HuH-7 (cell line): ENCODE measurements at regions not wholly inside any gene's neighbourhood (a gene's known extent, or its start where the extent isn't known, plus 50 kb on each side); places are given as distances from the start of the nearest gene placed in this dataset.
A peak's percentile ranks its signal among the peaks of the same experiment; 100 is the strongest.
"Not testable (repeated sequence)": the region's sequence is repeated elsewhere in the genome, so short reads cannot be mapped to it uniquely, and the experiment has no call there.

ENCODE experiments used
- DNase-seq: peaks from one replicate; pipeline ENCODE4 v3.0.0; 2011; ENCODE audit warnings: low spot score

DNA sequence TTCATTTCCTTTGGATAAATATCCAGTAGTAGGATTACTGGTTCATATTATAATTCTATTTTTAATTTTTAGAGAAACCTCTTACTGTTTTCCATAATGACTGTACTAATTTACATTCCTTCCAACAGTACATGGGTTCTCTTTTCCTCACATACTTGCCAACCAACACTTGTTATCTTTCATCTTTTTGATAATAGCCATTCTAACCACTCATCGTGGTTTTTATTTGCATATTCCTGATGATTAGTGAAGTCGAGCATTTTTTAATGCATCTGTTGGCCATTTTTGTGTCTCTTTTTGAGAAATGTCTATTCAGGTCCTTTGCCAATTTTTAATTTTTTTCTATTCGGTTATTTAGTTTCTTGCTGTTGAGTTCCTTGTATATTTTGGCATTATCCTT is 457.7 kb upstream of the PDE3A start:
- DNase-seq = no peak

DNA sequence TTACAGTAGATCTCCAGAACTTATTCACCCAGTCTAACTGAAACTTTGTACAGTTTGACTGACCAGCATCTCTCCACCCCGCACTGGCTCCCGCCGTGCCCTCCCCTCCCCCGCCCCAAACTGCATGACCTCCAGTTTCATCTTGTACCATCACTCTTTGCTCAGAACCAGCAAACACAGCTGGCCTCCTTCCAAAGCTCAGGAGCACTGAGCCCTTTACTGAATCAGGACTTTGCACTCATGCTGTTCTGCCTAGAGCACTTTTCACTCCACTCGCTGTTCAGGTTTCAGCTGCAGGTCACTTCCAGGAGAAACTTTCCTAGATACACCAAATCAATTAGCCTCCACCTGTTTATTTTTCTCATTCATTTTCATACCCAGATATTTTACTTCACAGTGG is 455.3 kb upstream of the PDE3A start:
- peak; percentile 25 for DNase-seq

DNA sequence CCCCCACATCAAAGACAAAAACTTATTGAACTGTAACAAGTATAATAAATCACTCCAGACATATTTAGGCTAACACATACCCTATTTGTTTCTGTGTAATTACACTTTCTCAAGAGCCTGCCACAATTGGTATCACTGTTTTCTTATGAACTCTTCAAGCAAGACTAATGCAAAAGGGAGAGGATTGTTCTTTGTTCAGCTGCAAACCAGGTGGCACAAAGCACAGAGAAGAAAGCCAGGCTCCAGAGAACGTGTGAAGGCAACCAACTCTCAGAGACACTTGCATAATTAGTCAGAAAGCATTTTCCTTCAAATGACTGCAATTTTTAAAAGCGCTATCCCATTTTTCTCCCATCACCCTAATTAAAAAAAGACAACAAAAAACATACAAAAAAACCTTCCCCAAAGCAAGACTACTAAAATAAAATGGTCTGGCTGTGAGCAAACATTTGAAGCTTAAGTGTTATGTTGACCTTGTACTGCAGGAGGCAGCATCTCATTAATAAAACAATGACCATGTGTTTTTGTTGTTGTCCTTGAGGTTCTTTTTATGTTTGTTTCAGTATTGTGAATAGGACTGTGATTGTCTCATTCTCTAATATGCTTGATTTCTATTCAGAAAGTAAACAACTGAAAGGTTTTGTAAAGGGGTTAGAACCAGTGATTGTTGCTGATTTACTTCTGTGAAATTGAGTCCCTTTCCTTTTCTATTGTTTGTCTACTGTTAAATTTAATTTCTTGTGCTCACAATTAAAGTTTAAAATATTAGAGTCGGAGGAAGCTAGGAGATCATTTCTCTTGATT is 452.7 kb upstream of the PDE3A start:
- no peak for DNase-seq

DNA sequence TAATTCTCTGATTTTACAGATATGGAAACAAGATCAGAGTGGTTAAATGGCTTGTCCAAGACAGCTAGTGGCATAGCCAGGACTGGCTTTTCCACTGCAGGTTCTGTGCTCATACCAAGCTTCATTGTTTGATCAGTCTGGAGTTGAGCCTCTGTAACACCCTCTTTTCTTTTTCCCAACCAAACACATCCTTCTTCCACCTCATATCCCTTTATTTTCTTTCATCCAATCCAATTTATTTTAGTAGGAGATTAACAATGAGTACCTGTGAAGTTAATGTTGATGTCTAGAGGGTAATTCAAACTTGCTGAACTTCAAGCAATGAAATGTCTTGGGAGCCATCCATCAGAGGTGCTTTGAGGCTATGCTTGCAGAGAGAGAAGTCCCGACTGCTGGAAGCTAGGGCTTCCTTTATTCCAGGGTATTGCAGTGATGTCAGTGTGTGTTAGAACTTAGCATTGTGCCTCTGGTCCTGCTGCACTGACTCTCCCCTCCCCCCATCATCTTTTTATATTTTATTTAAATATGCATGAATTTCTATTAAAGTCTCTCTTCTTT is 452.1 kb upstream of the PDE3A start:
- DNase-seq = no peak

DNA sequence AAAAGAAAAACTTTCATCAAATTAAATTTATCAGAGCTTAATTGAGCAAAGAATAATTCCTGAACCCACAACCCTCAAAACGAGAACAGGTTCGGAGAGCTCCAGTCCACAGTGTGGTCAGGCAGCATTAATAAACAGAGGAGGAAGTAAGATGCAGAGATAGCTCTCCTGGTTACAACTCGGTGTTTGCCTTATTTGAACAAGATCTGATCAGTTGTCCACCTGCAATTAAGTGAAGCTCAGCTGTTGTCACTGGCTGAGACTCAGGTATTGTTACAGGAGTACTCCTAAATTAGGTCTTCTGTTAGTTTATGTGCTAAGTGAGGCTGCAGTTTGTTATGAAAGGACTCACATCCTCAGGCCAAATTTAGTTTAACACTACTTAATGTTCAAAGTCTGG is 451.4 kb upstream of the PDE3A start:
- no peak for DNase-seq

DNA sequence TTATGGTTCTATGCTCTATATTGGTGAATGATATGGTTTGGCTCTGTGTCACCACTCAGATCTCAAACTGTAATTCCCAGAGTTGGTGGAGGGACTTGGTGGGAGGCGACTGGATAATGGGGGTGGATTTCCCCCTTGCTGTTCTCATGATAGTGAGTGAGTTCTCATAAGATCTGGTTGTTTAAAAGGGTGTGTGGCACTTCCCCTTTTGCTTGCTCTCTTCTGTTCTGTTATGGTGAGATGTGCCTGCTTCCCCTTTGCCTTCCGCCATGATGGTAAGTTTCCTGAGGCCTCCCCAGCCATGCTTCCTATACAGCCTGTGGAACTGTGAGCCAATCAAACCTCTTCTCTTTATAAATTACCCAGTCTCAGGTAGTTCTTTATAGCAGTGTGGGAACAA is 446.6 kb upstream of the PDE3A start:
- not testable (repeated sequence) for DNase-seq

DNA sequence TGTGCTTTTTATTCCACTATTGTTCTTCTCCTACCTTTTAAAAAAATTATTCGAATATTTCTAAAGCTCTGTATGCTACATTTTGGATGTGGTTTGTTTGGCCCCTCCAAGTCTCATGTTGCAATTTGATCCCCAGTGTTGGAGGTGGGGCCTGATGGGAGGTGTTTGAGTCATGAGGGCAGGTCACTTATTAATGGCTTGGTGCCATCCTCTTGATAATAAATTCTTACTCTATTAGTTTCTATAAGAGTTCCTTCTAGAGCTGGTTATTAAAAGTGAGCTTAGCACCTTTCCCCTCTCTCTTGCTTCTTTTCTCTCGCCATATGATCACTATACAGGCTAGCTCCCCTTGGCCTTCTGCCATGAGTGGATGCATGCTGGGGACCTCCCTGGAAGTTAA is 445.6 kb upstream of the PDE3A start:
- DNase-seq = no peak

DNA sequence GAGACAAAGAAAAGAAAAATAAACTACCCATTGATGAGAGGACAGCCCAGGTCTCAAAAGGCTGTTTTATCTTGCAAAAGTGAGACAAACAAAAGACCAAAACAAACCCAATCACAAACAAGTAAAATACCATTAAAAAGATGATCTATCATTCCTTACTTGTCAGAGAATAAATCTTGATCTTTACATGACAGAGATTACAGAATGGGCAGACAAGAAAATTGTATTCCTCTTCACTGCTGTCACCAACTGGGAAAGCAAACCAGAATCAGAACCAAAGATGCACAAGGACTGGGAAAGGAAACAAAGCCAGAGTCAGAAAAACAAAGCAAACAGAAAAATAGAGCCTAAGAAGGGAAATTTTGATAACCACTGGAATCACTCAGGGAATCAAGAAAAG is 444.0 kb upstream of the PDE3A start:
- no peak for DNase-seq

DNA sequence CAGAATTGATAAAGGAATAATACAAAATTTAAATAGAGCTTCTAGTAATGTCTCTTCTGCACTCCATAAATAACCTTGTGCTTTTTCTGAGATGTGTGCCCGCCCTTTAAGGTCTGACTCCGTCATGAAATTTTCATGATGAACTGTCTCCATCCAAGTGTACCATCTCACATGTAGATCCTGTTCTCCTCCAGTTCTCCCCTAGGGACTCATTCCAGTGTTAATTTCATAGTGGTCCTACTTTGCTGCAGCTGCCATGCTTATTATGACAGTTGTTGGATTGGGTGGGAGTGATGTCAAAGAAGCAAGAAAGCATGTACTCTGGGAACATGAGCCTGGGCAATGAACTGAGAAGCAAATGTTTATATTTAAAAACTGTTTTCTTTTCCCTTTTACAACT is 442.5 kb upstream of the PDE3A start:
- no peak for DNase-seq

DNA sequence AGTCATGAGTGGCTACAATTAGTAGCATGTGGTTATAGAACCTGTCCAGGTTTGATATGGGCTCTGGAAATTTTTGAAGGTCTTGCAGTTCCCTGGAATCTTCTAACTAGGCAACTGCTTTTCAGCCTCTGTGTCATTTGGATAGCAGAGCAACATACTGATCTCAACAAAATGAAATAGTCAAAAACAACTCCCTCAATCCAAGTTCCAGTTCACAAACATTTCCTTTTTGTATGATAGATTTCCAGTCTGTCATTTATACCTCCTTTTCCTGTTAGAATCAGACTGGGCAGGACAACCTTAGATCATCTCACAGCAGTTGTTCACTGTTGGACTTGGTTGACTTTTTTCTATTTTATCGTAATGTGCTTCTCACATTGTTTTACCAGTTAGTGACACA is 442.1 kb upstream of the PDE3A start:
- no peak for DNase-seq

DNA sequence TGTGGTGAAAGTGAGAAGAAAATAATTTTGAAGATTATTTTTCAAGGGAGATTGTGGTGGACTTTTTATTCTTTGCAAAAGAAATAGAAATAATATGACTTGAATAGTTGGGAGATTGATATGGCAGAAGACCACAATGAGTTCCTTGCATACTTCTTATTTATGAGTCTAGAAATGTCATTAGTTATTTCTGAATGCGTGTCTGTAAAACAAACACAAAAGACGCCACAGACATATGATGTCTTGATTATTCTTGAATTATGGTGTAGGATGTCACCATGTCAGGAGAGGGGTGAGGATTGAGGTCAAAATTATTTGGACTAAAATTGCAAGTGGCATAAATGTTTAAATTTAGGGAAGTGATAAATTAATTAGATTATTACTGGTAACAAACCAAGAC is 440.7 kb upstream of the PDE3A start:
- DNase-seq = no peak

DNA sequence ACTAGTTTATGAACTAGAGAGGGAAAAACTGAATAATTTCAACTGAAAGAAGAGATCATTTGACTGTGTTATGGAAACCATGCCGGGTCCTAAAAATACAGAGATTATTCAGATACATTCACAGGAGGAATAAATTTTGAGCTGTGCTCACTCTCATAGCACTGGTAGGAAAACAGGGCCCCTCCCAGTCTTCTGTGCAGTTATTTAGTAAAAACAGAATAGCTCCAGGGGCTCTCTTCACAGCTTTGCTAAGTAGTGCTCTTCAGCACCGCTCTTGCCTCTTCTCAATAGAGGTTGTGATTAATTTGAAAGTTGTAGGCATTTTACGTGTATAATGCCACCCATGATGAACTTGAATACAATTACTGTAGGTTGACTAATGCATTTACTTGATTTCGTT is 435.9 kb upstream of the PDE3A start:
- no peak for DNase-seq

DNA sequence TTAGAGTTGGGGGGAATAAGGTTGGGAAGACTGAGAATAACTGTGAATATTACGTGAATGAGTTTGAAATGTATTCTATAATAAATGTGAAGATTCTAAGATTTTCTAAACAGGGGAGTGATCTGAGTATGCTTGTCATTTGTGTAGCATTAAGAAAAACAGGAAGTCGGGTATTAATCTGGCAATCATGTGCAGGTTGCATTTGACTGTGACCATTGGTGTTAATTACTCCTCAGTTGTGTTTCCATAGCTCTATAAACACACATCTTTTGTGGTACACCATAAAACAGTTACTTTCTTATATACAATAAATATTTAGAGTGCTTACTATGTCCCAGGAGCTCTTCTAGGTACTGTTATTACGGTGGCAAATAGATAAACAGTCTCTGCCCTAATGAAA is 434.4 kb upstream of the PDE3A start:
- DNase-seq = no peak

DNA sequence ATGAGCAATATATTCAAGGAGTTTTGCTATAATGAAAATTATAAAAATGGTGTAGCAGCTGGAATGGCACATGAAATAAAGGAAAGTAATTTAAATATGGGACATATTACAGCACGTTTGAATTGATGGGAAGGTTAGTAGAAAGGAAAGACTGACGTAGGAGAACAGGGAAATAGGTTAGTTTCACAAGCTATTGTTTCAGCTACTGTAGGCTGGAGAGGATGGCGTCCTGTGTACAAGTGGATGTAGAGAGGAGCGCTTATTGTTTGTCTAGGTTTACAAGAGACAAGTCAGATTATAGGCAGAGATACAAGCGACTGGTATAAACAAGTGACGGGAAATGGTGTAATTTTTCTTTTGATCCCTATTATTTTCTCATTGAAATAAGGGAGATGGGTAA is 431.2 kb upstream of the PDE3A start:
- DNase-seq = no peak

DNA sequence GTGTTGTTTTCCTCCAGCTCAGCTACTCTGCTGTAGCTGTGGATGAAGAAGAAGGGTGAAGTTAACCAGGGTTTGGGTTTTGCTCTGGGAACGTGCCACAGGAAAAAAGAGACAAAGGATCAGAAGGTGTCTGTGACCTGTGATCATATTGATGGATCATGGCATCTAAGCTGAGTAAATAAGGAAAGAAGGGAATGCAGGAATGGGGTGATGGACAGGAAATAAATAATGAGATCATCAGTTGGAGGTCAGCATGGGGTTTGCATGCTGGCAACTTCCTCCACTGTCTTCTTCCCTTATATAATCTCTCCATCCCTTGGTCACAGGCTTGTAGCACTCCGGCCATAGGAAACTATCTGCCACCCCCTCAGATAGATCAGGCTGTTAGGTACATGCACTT is 430.3 kb upstream of the PDE3A start:
- DNase-seq = no peak

DNA sequence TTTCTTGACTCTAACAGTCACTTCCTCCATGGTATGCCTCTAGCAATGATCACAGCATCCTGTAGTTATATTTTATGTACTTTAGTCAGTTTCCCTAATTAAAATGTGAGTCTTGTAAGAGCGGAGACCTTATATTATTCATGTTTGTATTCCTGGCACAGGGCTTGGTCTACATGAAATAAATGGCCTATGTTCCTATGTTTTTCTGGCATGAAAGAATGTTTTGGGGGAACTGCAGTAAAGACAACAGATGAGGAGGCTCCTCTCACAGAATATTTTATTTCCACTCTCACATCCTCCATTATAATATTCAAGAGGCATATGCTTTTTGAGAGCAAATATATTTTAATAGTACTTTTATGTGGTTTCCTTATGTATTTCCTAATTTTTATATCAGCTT is 429.8 kb upstream of the PDE3A start:
- DNase-seq = no peak

DNA sequence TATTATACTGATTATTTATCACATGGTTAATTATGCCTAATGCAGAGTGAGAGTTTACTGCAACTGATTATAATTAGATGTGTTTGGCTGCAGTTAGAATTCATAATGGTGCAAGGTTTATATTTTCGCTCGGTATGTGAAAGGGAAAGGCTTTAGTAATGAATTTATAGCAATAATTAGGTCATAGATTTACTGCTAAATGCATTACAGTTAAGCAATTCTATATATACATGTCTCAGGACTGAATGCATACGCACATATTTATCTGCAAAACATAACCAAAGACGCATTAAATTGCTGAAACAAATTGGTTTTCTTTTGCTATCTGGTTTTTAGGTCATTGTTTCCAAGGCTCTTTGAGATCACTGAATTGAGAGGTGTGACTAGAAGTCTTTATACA is 428.1 kb upstream of the PDE3A start:
- no peak for DNase-seq

DNA sequence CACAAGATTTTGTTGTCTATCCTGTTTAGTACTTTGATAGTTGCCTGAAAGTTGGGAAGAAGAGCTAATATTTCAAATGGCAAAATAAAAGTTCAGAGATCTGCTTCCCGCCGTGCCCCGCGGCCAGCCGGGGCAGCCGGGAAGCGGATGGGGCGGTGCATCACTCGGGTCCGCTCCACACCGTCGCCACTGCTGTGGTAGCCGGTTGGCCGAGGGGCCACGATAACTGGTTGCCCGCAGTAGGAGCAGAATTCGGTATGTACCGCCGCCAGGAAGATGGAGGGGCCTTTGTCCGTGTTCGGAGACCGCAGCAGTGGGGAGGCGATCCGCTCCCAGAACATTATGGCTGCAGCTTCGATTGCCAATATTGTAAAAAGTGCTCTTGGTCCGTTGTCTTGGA is 427.2 kb upstream of the PDE3A start:
- no peak for DNase-seq

DNA sequence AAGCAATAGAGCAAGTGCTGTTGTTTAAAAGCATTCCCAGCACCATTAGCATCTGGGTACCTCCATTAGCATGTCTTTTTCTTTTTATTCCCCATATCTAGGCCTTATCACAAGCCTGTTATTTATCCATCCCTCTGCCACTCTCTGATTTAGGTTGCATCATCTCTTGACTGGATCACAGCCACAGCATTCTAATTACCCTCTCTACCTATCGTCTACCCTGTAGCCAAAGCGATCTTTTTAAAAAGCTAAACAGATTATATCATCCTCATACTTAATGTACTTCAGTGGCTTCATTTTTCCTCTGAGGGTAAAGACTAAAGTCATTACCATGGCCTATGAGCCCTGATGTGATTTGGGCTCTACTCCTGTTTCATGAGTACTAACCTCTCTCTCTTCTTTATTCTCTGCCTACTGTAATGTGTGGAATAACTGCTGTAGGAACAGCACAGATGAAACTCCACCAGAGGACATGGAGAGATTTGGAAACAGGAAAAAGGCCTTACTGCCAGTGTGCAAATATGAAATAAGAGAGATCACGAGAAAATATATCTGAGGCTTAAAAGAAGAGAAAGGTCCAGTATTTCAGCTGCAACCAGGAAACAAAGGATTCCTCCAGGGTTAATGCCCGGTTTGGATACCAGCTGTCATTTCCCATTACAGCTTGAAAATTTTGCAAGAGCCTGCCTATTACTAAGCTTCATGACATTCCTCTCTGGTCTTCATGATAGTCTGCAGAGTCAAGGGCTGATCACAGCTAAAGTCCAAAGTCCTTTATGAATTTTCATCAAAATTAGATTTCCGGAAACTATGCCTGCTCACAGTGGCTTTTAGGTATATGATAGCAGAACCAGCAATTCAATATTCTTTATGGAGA is 422.5 kb upstream of the PDE3A start:
- peak; percentile 18 for DNase-seq

DNA sequence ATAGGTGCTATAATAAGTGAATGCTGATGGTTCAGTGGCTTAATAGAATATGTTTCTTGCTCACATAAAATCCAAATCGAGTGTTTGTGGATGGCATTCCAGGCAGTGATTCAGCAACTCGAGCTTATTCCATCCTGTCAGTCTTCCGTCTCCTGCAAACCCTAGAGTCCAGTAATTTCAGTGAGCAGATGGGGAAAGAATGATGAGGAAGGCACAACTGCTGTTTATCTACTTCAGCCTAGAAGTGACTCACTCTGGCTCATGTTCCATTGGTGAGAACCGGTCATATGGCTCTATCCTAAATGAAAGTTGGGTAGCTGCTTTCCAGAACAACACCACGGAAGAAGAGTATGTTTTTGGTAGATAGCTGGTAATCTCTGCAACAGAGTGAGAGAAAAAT is 421.8 kb upstream of the PDE3A start:
- DNase-seq = no peak

DNA sequence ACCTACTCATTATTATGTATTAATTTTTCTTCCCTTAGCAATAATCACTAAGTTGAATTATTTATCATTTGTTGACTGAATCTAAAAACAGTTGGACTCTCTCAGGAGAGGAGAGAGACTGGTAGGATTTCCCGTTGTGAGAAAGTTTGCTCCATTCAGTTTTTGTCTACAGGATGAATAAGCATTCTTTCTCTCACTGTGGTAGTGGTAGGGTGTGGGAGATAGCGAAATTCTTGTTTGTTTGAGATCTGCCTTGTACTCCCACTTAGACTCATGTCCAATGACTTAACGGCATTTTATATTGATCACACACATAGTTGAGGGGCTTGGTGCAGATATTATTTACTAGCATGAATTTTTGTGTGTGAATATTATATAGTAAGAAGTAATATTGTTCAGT is 421.0 kb upstream of the PDE3A start:
- DNase-seq = no peak

DNA sequence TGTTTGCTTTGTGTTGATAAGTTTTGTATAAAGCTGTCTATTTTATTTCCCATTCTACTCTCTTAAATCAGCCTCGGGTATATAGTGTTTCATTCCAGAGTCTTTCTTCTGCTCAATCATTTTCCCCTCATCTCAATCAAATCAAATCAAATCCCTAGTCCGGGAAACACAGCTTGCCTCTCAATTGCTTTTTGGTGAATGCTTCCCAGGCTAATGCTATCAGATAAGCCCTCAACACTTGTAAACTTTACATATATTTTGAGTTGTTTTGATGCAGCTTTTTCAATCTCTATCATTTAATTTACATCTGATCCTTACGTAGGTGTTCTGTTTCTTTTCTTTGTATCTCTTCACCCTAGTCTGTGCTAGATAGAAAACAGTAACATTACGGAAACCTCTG is 416.7 kb upstream of the PDE3A start:
- DNase-seq = no peak

DNA sequence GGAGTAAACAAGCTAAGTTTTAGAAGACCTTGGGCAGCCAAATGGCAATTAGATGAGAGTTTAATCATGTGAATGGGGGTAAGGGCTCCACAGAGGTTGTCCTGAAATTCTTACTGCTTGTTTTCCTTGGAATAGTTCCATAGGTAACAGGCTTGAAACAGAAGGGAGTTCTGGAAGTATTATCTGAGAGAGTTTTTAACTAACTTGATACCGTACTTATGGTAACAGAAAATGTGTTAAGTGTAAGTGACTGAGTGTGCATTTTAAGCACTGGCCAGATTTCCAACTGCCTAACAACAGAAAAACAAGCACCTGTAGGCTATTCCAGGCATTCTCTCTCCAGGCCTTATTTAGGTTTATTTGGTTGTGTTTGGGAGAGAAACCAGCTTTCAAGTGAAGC is 414.6 kb upstream of the PDE3A start:
- no peak for DNase-seq
